OCI-LY3 (cell line): ENCODE measurements at regions not wholly inside any gene's neighbourhood (a gene's known extent, or its start where the extent isn't known, plus 50 kb on each side); places are given as distances from the start of the nearest gene placed in this dataset.

Experiments
- EZH2phosphoT487 ChIP-seq: fragments of 200-600 bp; shearing (Covaris generic); IDR thresholded peaks from 2 replicates; pipeline ENCODE4 v1.6.1; 2018; ENCODE audit warnings: antibody characterized with exemption, mixed run types, low read depth
- TF ChIP-seq, protein P1 (sequence below): fragments of 200-600, 300-600 bp; sonication (generic); IDR thresholded peaks from 2 replicates; pipeline ENCODE4 v1.5.1; 2014; ENCODE audit warnings: antibody characterized with exemption, low read length, low read depth

DNA sequence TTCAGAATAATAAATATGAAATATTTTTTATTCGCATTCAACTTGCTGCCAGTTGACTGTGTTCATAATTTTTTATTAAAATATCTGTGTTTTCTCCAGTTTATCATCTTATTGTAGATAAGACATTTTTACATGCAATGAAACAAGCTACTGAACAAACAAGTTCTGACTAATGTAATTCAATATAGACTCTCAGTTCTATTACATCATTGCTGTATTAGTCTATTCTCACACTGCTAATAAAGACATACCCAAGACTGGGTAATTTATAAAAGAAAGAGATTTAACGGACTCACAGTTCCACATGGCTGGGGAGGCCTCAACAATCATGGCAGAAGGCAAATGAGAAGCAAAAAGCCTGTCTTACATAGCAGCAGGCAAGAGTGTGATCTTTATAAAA lies 1357.7 kb upstream of the CITED2 start:
- TF ChIP-seq, protein P1, sequence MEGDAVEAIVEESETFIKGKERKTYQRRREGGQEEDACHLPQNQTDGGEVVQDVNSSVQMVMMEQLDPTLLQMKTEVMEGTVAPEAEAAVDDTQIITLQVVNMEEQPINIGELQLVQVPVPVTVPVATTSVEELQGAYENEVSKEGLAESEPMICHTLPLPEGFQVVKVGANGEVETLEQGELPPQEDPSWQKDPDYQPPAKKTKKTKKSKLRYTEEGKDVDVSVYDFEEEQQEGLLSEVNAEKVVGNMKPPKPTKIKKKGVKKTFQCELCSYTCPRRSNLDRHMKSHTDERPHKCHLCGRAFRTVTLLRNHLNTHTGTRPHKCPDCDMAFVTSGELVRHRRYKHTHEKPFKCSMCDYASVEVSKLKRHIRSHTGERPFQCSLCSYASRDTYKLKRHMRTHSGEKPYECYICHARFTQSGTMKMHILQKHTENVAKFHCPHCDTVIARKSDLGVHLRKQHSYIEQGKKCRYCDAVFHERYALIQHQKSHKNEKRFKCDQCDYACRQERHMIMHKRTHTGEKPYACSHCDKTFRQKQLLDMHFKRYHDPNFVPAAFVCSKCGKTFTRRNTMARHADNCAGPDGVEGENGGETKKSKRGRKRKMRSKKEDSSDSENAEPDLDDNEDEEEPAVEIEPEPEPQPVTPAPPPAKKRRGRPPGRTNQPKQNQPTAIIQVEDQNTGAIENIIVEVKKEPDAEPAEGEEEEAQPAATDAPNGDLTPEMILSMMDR = no peak
- no peak for TF ChIP-seq EZH2phosphoT487
